Keratinocyte (primary cell): ENCODE measurements at regions not wholly inside any gene's neighbourhood (a gene's known extent, or its start where the extent isn't known, plus 50 kb on each side); places are given as distances from the start of the nearest gene placed in this dataset.

Source experiments
- EZH2 ChIP-seq: IDR thresholded peaks from one replicate; pipeline ENCODE4 v1.6.1; 2012; ENCODE audit warnings: inconsistent platforms, mild to moderate bottlenecking, low read length, moderate library complexity
- TF ChIP-seq, protein P1 (sequence below), 3 experiments: IDR thresholded peaks in 1 of 3; conservative IDR thresholded peaks in 1 of 3; optimal IDR thresholded peaks in 1 of 3; 2 replicates in 2 of 3; 3 replicates in 1 of 3; pipeline versions ENCODE3 to v1.5.1; 2011; ENCODE audit warnings: low read length in 3 of 3, mild to moderate bottlenecking in 3 of 3, moderate library complexity in 2 of 3, control low read depth in 1 of 3, inconsistent platforms in 1 of 3; ENCODE audit not compliant: insufficient read depth in 2 of 3; ENCODE audit errors: extremely low read depth in 1 of 3

DNA sequence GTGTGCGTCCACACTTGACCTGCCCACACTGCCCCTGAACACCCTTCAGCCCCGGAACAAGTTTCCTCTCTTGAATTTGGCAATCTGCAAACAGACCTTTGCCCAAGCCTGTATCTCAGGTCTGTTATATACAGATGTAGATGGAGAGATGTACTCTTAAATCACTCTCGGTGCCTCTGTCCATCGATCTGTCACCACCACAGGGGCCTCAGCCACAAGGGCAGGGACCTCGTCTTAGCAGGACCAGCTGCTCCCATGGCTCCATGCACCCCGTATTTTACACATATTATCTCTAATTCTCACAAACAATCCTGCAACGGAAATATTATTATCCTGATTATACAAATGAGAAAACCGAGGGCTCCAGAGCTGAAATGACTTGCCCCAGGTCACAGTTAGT is 313.4 kb downstream of the BCL11B start:
- TF ChIP-seq, protein P1, sequence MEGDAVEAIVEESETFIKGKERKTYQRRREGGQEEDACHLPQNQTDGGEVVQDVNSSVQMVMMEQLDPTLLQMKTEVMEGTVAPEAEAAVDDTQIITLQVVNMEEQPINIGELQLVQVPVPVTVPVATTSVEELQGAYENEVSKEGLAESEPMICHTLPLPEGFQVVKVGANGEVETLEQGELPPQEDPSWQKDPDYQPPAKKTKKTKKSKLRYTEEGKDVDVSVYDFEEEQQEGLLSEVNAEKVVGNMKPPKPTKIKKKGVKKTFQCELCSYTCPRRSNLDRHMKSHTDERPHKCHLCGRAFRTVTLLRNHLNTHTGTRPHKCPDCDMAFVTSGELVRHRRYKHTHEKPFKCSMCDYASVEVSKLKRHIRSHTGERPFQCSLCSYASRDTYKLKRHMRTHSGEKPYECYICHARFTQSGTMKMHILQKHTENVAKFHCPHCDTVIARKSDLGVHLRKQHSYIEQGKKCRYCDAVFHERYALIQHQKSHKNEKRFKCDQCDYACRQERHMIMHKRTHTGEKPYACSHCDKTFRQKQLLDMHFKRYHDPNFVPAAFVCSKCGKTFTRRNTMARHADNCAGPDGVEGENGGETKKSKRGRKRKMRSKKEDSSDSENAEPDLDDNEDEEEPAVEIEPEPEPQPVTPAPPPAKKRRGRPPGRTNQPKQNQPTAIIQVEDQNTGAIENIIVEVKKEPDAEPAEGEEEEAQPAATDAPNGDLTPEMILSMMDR (optimal IDR thresholded peaks at IDR 0.05 in 1 of 3, IDR thresholded peaks at IDR 0.05 in 1 of 3, conservative IDR thresholded peaks at IDR 0.05 in 1 of 3; ENCODE audit: extremely low read depth in 1 of 3, insufficient read depth in 2 of 3, low read length in 3 of 3): no peak
- no peak for TF ChIP-seq EZH2
